Muscle layer of duodenum (tissue), 2 donors: ENCODE measurements at regions not wholly inside any gene's neighbourhood (a gene's known extent, or its start where the extent isn't known, plus 50 kb on each side); places are given as distances from the start of the nearest gene placed in this dataset.

Experiments used
- H3K27ac ChIP-seq: one replicate; pipeline ENCODE4 v1.7.0; 2013; ENCODE audit warnings: mild to moderate bottlenecking, low read length
- H3K27me3 ChIP-seq: one replicate; pipeline ENCODE4 v1.7.0; 2013; ENCODE audit warnings: low read depth, mild to moderate bottlenecking, control low read depth, low read length
- H3K36me3 ChIP-seq, 2 donors: one replicate each; pipeline ENCODE4 v1.7.0; 2013; ENCODE audit warnings: low read length in 2 of 2, control low read depth in 1 of 2, mild to moderate bottlenecking in 1 of 2; ENCODE audit not compliant: insufficient read depth in 2 of 2, control insufficient read depth in 1 of 2
- H3K4me1 ChIP-seq, 2 donors: one replicate each; pipeline ENCODE4 v1.7.0; 2013; ENCODE audit warnings: low read length in 2 of 2, mild to moderate bottlenecking in 2 of 2, control low read depth in 1 of 2, moderate library complexity in 1 of 2; ENCODE audit not compliant: insufficient read depth in 2 of 2, control insufficient read depth in 1 of 2
- H3K4me3 ChIP-seq, 2 donors: one replicate each; pipeline ENCODE4 v1.7.0; 2013; ENCODE audit warnings: low read length in 2 of 2, low read depth in 1 of 2, mild to moderate bottlenecking in 1 of 2
- H3K9me3 ChIP-seq, 2 donors: one replicate each; pipeline ENCODE4 v1.7.0; 2013; ENCODE audit warnings: low read length in 2 of 2, control low read depth in 1 of 2, mild to moderate bottlenecking in 1 of 2; ENCODE audit not compliant: control insufficient read depth in 1 of 2
- donor health status: healthy.

DNA sequence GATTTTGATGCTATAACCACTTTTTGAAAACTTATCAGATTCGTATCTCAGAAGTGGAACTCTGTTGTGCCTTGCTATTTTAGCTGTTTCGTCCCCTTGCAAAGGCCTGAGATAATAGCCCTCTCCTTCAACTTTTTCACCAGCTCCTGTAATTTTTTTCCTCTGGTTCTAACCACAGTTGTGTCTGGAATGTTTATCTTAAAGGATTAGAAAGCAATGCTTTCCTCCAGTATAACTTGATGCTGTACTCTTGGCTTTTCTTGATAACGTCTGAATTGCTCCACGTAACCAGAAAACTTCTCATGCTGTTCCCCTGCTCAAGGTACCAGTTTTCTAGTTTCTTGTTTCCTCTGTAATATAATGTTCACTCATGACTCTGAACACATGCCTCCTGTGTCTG, 209.4 kb downstream of the DTWD2 start:
- H3K4me1 ChIP-seq, result no peaks in the 10 kb centered on the region
- no peaks in the 10 kb centered on the region for H3K27me3 ChIP-seq
- no peak overlapping the region for H3K27ac ChIP-seq
- no peak overlapping the region for H3K4me3 ChIP-seq
- no peaks in the 10 kb centered on the region for H3K36me3 ChIP-seq
- no peaks in the 10 kb centered on the region for H3K9me3 ChIP-seq

DNA sequence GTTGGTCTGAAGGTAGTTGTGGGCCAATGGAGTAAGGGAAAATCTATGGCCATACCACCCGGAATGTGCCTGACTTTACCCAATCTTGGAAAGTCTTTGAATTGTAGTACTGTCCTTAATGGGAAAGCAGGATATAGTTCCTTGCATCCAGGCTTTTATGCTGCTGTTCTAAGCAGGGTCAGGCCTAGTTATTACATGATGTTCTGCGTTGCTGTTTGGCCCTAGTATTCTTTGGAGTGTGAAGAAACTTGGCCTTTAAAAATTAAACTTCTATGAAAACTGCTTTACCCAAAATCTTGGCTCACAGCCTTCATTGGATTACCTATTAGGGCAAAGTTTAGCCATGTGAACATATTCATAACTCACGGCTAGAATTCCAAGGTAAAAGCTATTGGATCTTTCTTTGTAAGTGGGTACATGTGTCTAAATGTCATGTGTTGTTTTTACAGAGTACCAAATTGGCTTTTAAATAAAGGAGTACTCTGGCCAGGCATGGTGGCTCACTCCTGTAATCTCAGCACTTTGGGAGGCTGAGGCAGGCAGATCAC, 211.1 kb downstream of the DTWD2 start:
- H3K4me3 ChIP-seq, result no peak overlapping the region
- no peaks in the 10 kb centered on the region for H3K27me3 ChIP-seq
- no peak overlapping the region for H3K27ac ChIP-seq
- H3K36me3 ChIP-seq, result no peaks in the 10 kb centered on the region
- H3K9me3 ChIP-seq, result no peaks in the 10 kb centered on the region
- H3K4me1 ChIP-seq, result no peaks in the 10 kb centered on the region

DNA sequence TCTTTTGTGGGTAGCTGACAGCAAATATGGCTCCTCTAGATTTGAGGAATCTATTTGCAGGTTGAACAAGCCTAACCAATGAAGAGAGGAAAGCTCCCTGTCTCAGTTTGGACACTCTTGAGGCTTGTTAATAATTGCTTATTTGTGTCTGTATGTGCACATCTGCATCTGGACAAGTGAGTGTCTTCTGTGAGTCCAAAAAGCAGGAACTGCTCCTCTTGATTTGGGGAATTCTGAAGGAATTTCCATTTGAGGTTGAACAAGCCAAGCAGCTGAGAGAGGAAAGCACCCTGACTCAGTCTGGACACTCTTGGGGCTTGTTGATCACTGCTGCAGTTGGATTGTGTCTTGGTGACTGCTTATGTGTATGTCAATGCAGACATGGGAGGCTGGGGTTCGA, 211.6 kb downstream of the DTWD2 start:
- no peaks in the 10 kb centered on the region for H3K27me3 ChIP-seq

DNA sequence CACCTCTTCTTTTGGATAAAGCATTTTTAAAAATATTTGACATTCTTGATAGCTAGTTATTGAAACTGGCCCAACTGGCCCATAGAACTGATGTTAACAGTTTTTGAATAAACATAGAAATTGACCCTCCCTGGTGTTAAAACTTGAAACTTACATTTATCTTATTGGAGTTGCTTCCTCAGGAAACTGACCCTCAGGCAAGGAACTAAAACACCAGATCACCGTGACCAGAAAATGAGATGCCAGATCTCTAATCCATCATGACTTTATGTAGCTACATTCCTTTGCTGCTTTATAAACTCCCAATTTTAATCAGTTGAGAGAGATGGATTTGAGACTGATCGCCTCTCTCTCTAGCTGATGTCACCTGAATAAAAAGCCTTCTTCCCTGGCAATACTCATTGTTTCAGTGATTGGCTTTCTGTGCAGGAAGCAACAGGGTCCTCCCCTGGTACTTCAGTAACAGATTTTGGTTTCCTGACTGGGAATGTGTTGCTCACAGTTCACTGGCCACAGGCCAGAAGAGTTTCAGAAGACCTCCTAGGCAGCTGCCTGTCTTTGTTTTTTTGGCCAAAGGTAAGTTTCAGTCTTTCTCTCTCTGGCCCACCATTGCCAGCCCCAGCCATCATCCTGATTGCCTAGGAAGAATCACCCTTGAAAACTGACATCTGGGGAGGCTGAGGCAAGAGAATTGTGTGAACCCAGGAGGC, 212.4 kb downstream of the DTWD2 start:
- Histone ChIP-seq H3K9me3 (no peaks in the 10 kb centered on the region), H3K27ac (no peak overlapping the region)

More for the DNA sequence above, 211.6 kb downstream of the DTWD2 start:
- no peaks in the 10 kb centered on the region for H3K9me3 ChIP-seq
- H3K4me1 ChIP-seq, result no peaks in the 10 kb centered on the region
- no peaks in the 10 kb centered on the region for H3K36me3 ChIP-seq
- H3K4me3 ChIP-seq, result no peak overlapping the region
- H3K27ac ChIP-seq, result no peak overlapping the region

DNA sequence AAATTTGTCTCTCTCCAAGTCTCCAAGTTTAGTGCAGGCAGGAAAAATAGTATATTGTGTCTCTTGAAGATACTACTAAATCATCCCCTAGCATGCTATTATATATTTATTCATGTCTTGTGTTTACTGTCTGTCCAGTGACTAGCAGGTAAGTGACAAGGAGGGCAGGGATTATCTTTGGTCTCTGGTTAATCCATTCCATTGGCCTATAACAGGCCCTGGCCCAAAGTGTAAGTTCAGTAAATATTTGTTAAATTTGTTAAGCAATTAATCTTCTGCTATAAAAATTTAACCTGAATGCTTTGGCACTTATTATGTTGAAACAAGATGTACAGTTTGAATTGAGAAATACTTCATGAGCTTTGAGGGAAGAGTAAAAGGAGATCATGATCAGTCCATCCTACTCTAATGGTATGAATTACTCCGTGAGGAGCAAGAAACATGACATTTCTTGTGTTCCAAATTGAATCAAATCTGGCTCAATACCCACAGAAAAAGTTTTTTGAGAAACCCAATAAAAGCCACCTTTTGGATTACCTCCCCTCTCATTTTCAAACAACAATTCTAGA, 219.7 kb downstream of the DTWD2 start:
- Histone ChIP-seq H3K9me3 (no peaks in the 10 kb centered on the region), H3K27me3 (no peaks in the 10 kb centered on the region), H3K27ac (no peak overlapping the region), H3K4me1 (no peaks in the 10 kb centered on the region), H3K36me3 (no peaks in the 10 kb centered on the region), H3K4me3 (no peak overlapping the region)

More for the DNA sequence above, 212.4 kb downstream of the DTWD2 start:
- H3K4me1 ChIP-seq, result no peaks in the 10 kb centered on the region
- H3K36me3 ChIP-seq, result no peaks in the 10 kb centered on the region
- no peaks in the 10 kb centered on the region for H3K27me3 ChIP-seq
- no peak overlapping the region for H3K4me3 ChIP-seq

DNA sequence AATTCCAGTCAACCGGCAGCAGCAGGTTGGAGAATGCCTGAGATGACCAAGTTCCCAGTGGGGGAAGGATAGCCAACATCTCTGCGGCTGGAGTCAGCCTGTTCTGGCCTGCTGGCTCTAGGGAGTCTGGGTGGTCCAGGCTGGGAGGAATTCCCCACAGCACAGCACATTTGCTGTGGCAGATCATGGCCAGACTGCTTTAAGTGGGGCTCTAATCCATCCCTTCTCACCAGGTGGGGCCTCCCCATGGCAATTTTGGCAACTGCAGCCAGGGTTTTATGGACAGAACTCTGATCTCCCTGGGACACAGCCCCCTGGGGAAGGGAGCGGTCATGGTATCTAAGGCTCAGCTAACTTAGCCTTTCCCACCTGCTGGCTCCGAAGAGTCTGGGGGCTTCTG, 226.1 kb downstream of the DTWD2 start:
- H3K9me3 ChIP-seq, result no peaks in the 10 kb centered on the region
- H3K4me3 ChIP-seq, result no peak overlapping the region
- no peaks in the 10 kb centered on the region for H3K4me1 ChIP-seq
- no peaks in the 10 kb centered on the region for H3K27me3 ChIP-seq
- H3K27ac ChIP-seq, result no peak overlapping the region
- H3K36me3 ChIP-seq, result no peaks in the 10 kb centered on the region

DNA sequence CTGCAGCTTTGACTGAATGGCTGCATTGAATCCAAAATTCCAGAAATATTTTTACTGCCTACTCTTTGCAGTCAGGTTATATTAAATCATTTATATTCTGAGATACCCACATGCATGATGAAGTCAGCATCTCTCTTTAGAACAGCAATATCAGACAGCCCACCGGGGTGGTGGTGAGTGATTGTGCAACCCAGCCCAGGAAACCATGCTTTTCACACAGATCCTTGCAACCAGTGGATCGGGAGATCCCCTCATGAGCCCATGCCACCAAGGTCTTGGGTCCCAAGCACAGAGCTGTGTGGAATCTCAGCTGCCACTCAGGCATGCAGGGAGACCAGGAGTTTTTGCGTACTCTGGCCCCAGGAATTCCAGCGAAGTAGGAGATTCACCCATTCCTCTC, 226.5 kb downstream of the DTWD2 start:
- H3K36me3 ChIP-seq, result no peaks in the 10 kb centered on the region
- H3K4me1 ChIP-seq, result no peaks in the 10 kb centered on the region
- no peaks in the 10 kb centered on the region for H3K9me3 ChIP-seq
- no peaks in the 10 kb centered on the region for H3K27me3 ChIP-seq
- no peak overlapping the region for H3K27ac ChIP-seq
- no peak overlapping the region for H3K4me3 ChIP-seq

DNA sequence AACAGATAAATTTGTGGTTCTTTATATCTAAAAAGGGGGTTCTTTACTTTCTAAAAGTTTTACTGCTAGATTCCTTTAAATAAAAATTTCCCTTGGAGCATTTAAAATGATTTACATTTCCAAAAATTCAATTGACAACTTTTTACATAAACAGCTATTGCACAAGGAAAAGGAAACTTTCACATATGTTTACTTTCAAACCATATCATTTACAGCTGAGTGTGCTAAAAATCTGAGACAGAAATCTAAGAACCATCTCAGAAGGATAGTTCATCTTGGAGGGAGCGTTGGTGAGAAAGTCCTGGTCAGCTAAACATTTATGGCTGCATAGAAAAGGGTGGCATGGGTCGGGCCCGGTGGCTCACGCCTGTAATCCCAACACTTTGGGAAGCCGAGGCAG, 235.4 kb downstream of the DTWD2 start:
- Histone ChIP-seq H3K27me3 (no peaks in the 10 kb centered on the region), H3K27ac (no peak overlapping the region), H3K36me3 (no peaks in the 10 kb centered on the region), H3K4me3 (no peak overlapping the region), H3K4me1 (no peaks in the 10 kb centered on the region), H3K9me3 (no peaks in the 10 kb centered on the region)

DNA sequence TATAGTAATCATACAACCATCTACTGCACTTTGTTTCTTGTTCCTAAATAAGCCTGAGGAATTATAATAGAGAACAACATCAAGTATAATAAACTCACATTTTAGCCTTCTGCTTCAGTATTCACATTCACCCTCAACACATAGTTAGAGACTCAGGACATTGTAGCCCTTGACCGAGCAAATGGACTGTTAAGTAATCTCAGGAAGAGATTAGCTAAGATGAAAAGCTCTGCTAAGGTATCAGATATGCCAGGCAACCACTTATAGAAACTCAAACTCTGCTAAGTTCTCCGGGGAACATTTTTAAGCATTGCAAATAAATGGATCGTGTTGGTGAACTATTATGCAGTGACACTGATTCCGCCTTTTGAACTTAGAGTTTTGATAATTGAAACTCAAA, 252.0 kb downstream of the DTWD2 start:
- H3K9me3 ChIP-seq, result no peaks in the 10 kb centered on the region
- H3K27me3 ChIP-seq, result no peaks in the 10 kb centered on the region
- no peaks in the 10 kb centered on the region for H3K36me3 ChIP-seq
- H3K4me1 ChIP-seq, result no peaks in the 10 kb centered on the region
- no peak overlapping the region for H3K27ac ChIP-seq
- H3K4me3 ChIP-seq, result no peak overlapping the region

DNA sequence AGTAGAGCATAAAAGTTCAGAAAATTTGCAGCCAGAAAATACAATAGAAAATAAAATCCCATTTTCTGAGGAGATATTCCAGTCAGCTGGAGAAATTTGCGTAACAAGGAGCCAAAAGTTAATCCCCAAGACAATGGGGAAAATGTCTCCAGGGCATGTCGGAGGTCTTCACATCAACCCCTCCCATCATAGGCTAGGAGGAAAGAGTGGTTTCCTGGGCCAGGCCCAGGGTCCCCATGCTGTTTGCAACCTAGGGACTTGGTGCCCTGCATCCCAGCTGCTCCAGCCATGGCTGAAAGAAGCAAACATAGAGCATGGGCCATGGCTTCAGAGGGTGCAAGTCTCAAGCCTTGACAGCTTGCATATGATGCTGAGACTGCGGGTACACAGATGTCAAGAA, 255.0 kb downstream of the DTWD2 start:
- Histone ChIP-seq H3K4me1 (no peaks in the 10 kb centered on the region), H3K9me3 (no peaks in the 10 kb centered on the region), H3K27me3 (no peaks in the 10 kb centered on the region), H3K27ac (no peak overlapping the region), H3K4me3 (no peak overlapping the region), H3K36me3 (no peaks in the 10 kb centered on the region)

DNA sequence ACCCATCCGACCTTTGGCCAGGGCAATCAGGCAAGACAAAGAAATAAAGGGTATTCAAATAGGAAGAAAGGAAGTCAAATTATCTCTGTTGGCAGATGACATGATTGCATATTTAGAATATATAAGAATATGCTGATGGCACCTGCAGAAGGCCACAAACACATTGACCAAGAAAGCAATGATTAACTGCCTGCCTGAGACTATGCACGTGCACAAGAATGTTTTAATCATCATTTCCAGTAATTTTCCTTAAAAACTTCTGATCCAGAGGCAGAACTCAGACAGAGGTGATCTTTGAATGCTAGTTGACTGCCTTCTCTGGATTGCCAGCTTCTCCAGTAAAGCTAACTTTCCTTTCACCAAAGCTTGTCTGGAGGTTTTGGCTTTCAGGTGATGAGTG, 260.2 kb downstream of the DTWD2 start:
- Histone ChIP-seq H3K27ac (no peak overlapping the region), H3K27me3 (no peaks in the 10 kb centered on the region), H3K9me3 (no peaks in the 10 kb centered on the region), H3K36me3 (no peaks in the 10 kb centered on the region), H3K4me3 (no peak overlapping the region), H3K4me1 (no peaks in the 10 kb centered on the region)

DNA sequence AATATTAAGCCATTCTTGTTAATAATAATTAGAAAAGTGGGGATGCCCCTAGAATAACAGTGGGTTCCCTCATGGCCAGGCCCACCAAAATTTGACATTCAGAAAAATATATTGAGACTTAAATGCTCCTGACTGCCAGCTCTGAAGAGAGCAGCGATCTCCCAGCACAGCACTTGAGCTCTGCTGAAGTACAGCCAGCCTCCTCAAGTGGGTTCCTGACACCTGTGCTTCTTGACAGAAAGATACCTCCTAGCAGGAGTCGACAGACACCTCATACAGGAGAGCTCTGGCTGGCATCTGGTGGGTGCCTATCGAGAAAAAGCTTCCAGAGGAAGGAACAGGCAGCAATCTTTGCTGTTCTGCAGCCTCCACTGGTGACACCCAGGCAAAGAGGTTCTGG, 261.5 kb downstream of the DTWD2 start:
- H3K27ac ChIP-seq, result no peak overlapping the region
- H3K4me3 ChIP-seq, result no peak overlapping the region
- no peaks in the 10 kb centered on the region for H3K4me1 ChIP-seq
- no peaks in the 10 kb centered on the region for H3K36me3 ChIP-seq
- no peaks in the 10 kb centered on the region for H3K27me3 ChIP-seq
- no peaks in the 10 kb centered on the region for H3K9me3 ChIP-seq
